Endothelial cell of umbilical vein (primary cell): ENCODE measurements at regions not wholly inside any gene's neighbourhood (a gene's known extent, or its start where the extent isn't known, plus 50 kb on each side); places are given as distances from the start of the nearest gene placed in this dataset.

Experiments
- BruUV-seq: library from RNA; stranded (reverse); fragments of 400-500 nt; replicated peaks from 2 replicates; lab custom pipeline; 2021; lab: Mats Ljungman, UMichigan
- CTCF ChIA-PET: fragments of 300-600, 350-600 bp; sonication (Branson Sonifier 250); formaldehyde crosslinking; loops from one replicate; lab custom pipeline; 2021; ENCODE audit warnings: antibody characterized with exemption, inconsistent platforms; lab: Charles Lee
- POLR2A ChIA-PET: fragments of 300-600, 350-600 bp; sonication (Branson Sonifier 250); formaldehyde crosslinking; loops from one replicate; lab custom pipeline; 2021; ENCODE audit warnings: antibody characterized with exemption, inconsistent platforms; lab: Charles Lee
- DNase-seq: peaks from one replicate; pipeline ENCODE4 v3.0.0-alpha.2; 2011; ENCODE audit warnings: low read depth, low spot score
- FAIRE-seq: peaks from 2 replicates; lab custom pipeline; 2011; peaks lifted over from hg19 to GRCh38; lab: Jason Lieb, UNC
- H2AFZ ChIP-seq: 2 replicates; pipeline ENCODE4 v1.6.0; 2012; ENCODE audit warnings: low read depth, low read length, control low read depth, inconsistent platforms
- H3K27ac ChIP-seq: 2 replicates; pipeline ENCODE4 v1.5.1; 2011; ENCODE audit warnings: low read depth, mild to moderate bottlenecking, control low read depth, low read length, moderate library complexity; ENCODE audit not compliant: insufficient read depth
- H3K27me3 ChIP-seq, 2 experiments: 2 replicates each; pipeline versions ENCODE4 v1.6.0 to v1.6.1; 2011; ENCODE audit warnings: low read length in 2 of 2, mixed read lengths in 1 of 2; ENCODE audit not compliant: control insufficient read depth in 2 of 2, insufficient read depth in 2 of 2
- H3K36me3 ChIP-seq, 2 experiments: 2 replicates in 1 of 2; 3 replicates in 1 of 2; pipeline ENCODE4 v1.5.1; 2011; ENCODE audit warnings: low read length in 2 of 2, mild to moderate bottlenecking in 1 of 2, moderate library complexity in 1 of 2; ENCODE audit not compliant: control insufficient read depth in 2 of 2, insufficient read depth in 2 of 2; ENCODE audit errors: extremely low read depth in 1 of 2
- H3K4me1 ChIP-seq: 3 replicates; pipeline ENCODE4 v1.5.1; 2011; ENCODE audit warnings: mild to moderate bottlenecking, low read length; ENCODE audit not compliant: control insufficient read depth, insufficient read depth; ENCODE audit errors: extremely low read depth
- H3K4me2 ChIP-seq: 2 replicates; pipeline ENCODE4 v1.6.1; 2011; ENCODE audit warnings: low read length, control low read depth, mixed read lengths; ENCODE audit not compliant: insufficient read depth
- H3K4me3 ChIP-seq, 3 experiments: fragments of 200-600 bp in 1 of 3; sonication (generic), shearing (Covaris generic) in 1 of 3; replicated peaks in 1 of 3; 2 replicates each; pipeline ENCODE4 v1.5.1; 2011 to 2016; ENCODE audit warnings: control low read depth in 3 of 3, low read length in 3 of 3, mild to moderate bottlenecking in 2 of 3, inconsistent platforms in 1 of 3, low read depth in 1 of 3, moderate library complexity in 1 of 3; ENCODE audit not compliant: insufficient read depth in 1 of 3
- H3K79me2 ChIP-seq: 2 replicates; pipeline ENCODE4 v1.6.0; 2012; ENCODE audit warnings: low read length, inconsistent platforms; ENCODE audit not compliant: control insufficient read depth, insufficient read depth
- H3K9ac ChIP-seq: replicated peaks from 2 replicates; pipeline ENCODE3; 2011; ENCODE audit warnings: low read length, control low read depth; ENCODE audit not compliant: insufficient read depth; ENCODE audit errors: extremely low read depth
- H3K9me1 ChIP-seq: replicated peaks from 3 replicates; pipeline ENCODE4 v1.6.0; 2011; ENCODE audit warnings: mild to moderate bottlenecking, low read length; ENCODE audit not compliant: control insufficient read depth, insufficient read depth; ENCODE audit errors: extremely low read depth
- H3K9me3 ChIP-seq: replicated peaks from 2 replicates; pipeline ENCODE4 v1.5.1; 2012; ENCODE audit warnings: low read length, inconsistent platforms; ENCODE audit not compliant: control insufficient read depth, insufficient read depth
- H4K20me1 ChIP-seq: replicated peaks from 2 replicates; pipeline ENCODE3; 2011; ENCODE audit warnings: mild to moderate bottlenecking, low read length; ENCODE audit not compliant: control insufficient read depth, insufficient read depth; ENCODE audit errors: extremely low read depth
- CTCF ChIP-seq, 2 donors: IDR thresholded peaks; 1 replicate in 1 of 2; 2 replicates in 1 of 2; pipeline ENCODE4 v1.5.1; 2011; ENCODE audit warnings: low read length in 2 of 2, mild to moderate bottlenecking in 2 of 2, moderate library complexity in 2 of 2, control low read depth in 1 of 2, inconsistent platforms in 1 of 2, low read depth in 1 of 2; ENCODE audit not compliant: insufficient read depth in 1 of 2; ENCODE audit errors: extremely low read depth in 1 of 2
- EZH2 ChIP-seq: IDR thresholded peaks from 2 replicates; pipeline ENCODE4 v1.6.1; 2012; ENCODE audit warnings: borderline replicate concordance, low read depth, mild to moderate bottlenecking, moderate library complexity, low read length, inconsistent platforms; ENCODE audit not compliant: severe bottlenecking
- FOS ChIP-seq: IDR thresholded peaks from 2 replicates; pipeline ENCODE4 v1.6.1; 2011; ENCODE audit warnings: mild to moderate bottlenecking, low read length, moderate library complexity, borderline replicate concordance; ENCODE audit not compliant: insufficient read depth
- GATA2 ChIP-seq: IDR thresholded peaks from 2 replicates; pipeline ENCODE4 v1.7.0; 2011; ENCODE audit warnings: low read depth, mild to moderate bottlenecking, moderate library complexity, mixed read lengths, low read length; ENCODE audit not compliant: insufficient read length, insufficient read depth
- JUN ChIP-seq: IDR thresholded peaks from 2 replicates; pipeline ENCODE4 v1.6.1; 2011; ENCODE audit warnings: borderline replicate concordance, low read depth; ENCODE audit not compliant: insufficient read length, insufficient read depth
- MYC ChIP-seq: IDR thresholded peaks from one replicate; pipeline ENCODE4 v1.6.1; 2011; ENCODE audit warnings: mild to moderate bottlenecking, low read depth, low read length
- POLR2A ChIP-seq: IDR thresholded peaks from 2 replicates; pipeline ENCODE4 v1.6.1; 2012; ENCODE audit warnings: low read depth, mild to moderate bottlenecking, control low read depth, low read length
- POLR2AphosphoS5 ChIP-seq: IDR thresholded peaks from 2 replicates; pipeline ENCODE4 v1.6.1; 2012; ENCODE audit warnings: low read depth, mild to moderate bottlenecking, control low read depth, low read length, moderate library complexity; ENCODE audit not compliant: insufficient read depth
- dilution Hi-C: fragments of 300-500 bp; cut with MboI; formaldehyde crosslinking; loops from one replicate; pipeline ENCODE4 v1.15.0; 2019; ENCODE audit warnings: low sequenced_read_pairs; ENCODE audit not compliant: extremely low pct_ligation_motif_present
- intact Hi-C: fragments of 100-400 bp; cut with micrococcal nuclease; formaldehyde crosslinking; loops from one replicate; pipeline ENCODE4 v1.10.0; 2022
- TF ChIP-seq, protein P1 (sequence below): IDR thresholded peaks from 2 replicates; pipeline ENCODE4 v1.6.1; 2011; ENCODE audit not compliant: insufficient read depth, insufficient read length

- BruUV-seq: no TSS peak
- Histone ChIP-seq H3K4me3 (no peak overlapping the region), H3K27me3 (peaks cover 0 to 3% of the 10 kb centered on the region in 2 experiments), H3K9me3 (no peaks in the 10 kb centered on the region), H3K79me2 (no peaks in the 10 kb centered on the region), H3K9me1 (no peaks in the 10 kb centered on the region), H3K4me1 (no peaks in the 10 kb centered on the region), H3K4me2 (no peak overlapping the region), H3K36me3 (no peaks in the 10 kb centered on the region), H4K20me1 (no peaks in the 10 kb centered on the region), H3K27ac (no peak overlapping the region), H2AFZ (no peak overlapping the region), H3K9ac (no peak overlapping the region)
- intact Hi-C loops (no loop called here), dilution Hi-C loops (no loop called here)
- CTCF ChIA-PET: no interaction called here
- FAIRE-seq (no peak), DNase-seq (no peak)
- POLR2A ChIA-PET: no interaction called here
- TF ChIP-seq FOS (no peak), POLR2AphosphoS5 (no peak), GATA2 (no peak), CTCF (IDR thresholded peaks at IDR 0.05; ENCODE audit: extremely low read depth in 1 of 2, insufficient read depth in 1 of 2, low read depth in 1 of 2, low read length in 2 of 2) (no peak), MYC (no peak), POLR2A (no peak), JUN (no peak), EZH2 (no peak)
- TF ChIP-seq, protein P1, sequence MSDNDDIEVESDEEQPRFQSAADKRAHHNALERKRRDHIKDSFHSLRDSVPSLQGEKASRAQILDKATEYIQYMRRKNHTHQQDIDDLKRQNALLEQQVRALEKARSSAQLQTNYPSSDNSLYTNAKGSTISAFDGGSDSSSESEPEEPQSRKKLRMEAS: no peak
These were observed 247.9 kb upstream of the CSF3R start for GRCh38 chr1:36730599-36730998.
